ENCODE measurements at regions not wholly inside any gene's neighbourhood (a gene's known extent, or its start where the extent isn't known, plus 50 kb on each side); places are given as distances from the start of the nearest gene placed in this dataset.

DNA sequence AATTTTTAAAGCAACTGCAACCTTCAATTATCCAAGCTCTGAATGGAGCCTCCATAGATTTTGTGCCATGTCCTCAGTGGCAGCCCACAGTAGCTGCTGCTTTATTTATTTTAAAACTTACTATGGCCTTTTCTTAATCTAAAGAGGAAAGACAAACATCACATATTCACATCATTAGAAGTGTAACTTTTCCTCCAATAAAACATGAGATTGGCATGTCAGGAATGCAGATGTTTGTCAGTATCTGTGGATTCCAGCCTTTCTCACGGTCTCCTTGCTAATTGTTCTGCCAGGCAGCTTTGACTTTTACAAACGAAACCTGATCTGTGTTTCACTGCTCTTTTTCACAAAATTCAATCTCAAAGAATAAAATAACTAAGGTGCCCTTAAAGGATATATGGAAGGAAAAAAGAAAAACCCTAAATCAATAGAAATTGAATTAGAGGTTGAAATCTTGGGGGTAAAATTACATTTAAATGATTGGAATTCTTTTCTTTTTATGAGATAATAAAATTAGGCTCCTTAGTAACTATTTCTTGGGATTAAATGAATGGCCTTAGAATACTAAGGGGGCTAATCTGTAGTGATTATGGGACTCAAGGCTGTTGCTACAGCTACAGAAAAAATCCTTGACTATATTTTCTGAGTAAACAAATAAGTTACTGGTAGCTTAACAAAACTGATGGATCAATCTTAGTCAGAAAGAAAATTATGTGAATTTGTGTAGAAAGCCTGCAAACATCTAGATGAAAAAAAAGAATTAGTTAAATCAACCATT lies 151.3 kb downstream of the RTL9 start:
- TF ChIP-seq, protein P1, sequence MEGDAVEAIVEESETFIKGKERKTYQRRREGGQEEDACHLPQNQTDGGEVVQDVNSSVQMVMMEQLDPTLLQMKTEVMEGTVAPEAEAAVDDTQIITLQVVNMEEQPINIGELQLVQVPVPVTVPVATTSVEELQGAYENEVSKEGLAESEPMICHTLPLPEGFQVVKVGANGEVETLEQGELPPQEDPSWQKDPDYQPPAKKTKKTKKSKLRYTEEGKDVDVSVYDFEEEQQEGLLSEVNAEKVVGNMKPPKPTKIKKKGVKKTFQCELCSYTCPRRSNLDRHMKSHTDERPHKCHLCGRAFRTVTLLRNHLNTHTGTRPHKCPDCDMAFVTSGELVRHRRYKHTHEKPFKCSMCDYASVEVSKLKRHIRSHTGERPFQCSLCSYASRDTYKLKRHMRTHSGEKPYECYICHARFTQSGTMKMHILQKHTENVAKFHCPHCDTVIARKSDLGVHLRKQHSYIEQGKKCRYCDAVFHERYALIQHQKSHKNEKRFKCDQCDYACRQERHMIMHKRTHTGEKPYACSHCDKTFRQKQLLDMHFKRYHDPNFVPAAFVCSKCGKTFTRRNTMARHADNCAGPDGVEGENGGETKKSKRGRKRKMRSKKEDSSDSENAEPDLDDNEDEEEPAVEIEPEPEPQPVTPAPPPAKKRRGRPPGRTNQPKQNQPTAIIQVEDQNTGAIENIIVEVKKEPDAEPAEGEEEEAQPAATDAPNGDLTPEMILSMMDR (IDR thresholded peaks at IDR 0.05): no peak
- no peak for TF ChIP-seq POLR2A (IDR thresholded peaks at IDR 0.05)
